IMR-90 (cell line): ENCODE measurements at regions not wholly inside any gene's neighbourhood (a gene's known extent, or its start where the extent isn't known, plus 50 kb on each side); places are given as distances from the start of the nearest gene placed in this dataset.

Experiments
- ATAC-seq: fragments of 200-7000 bp; cut with Tn5 transposase; 2 replicates; pipeline ENCODE4 v1.9.1; 2020; ENCODE audit warnings: low read depth, mild to moderate bottlenecking, moderate library complexity
- BruUV-seq: library from RNA; stranded (reverse); fragments of 400-500 nt; replicated peaks from 2 replicates; lab custom pipeline; 2021; lab: Mats Ljungman, UMichigan
- CTCF ChIA-PET: fragments of 300-600 bp; formaldehyde crosslinking; extraction: SDS; loops from one replicate; lab custom pipeline; 2021; ENCODE audit warnings: antibody characterized with exemption; lab: Yijun Ruan, JAX
- POLR2A ChIA-PET: fragments of 300-600 bp; sonication (Branson Sonifier 250); formaldehyde crosslinking; loops from one replicate; lab custom pipeline; 2022; ENCODE audit warnings: antibody characterized with exemption; ENCODE audit not compliant: unreplicated experiment; lab: Charles Lee
- DNase-seq: peaks from one replicate; pipeline ENCODE4 v3.0.0; 2013
- H2AFZ ChIP-seq: replicated peaks from 2 replicates; pipeline ENCODE3; 2013; ENCODE audit warnings: low read length, mild to moderate bottlenecking; ENCODE audit not compliant: poor library complexity
- H2AK5ac ChIP-seq: 2 replicates; pipeline ENCODE4 v1.6.1; 2013; ENCODE audit warnings: low read depth, low read length, inconsistent platforms
- H2AK9ac ChIP-seq: replicated peaks from 2 replicates; pipeline ENCODE3; 2013; ENCODE audit warnings: mild to moderate bottlenecking, low read depth, low read length, moderate library complexity; ENCODE audit not compliant: poor library complexity
- H2BK120ac ChIP-seq: 2 replicates; pipeline ENCODE4 v1.6.1; 2013; ENCODE audit warnings: low read depth, low read length, inconsistent platforms
- H2BK15ac ChIP-seq: 3 replicates; pipeline ENCODE4 v1.6.1; 2013; ENCODE audit warnings: low read depth, low read length, inconsistent platforms
- H2BK20ac ChIP-seq: 2 replicates; pipeline ENCODE4 v1.6.1; 2013; ENCODE audit warnings: low read depth, mild to moderate bottlenecking, inconsistent platforms, low read length, moderate library complexity
- H2BK5ac ChIP-seq: 2 replicates; pipeline ENCODE4 v1.6.1; 2013; ENCODE audit warnings: mild to moderate bottlenecking, low read depth, low read length, inconsistent platforms; ENCODE audit not compliant: poor library complexity, severe bottlenecking
- H3K14ac ChIP-seq: replicated peaks from 2 replicates; pipeline ENCODE4 v1.6.1; 2013; ENCODE audit warnings: low read depth, low read length, inconsistent platforms
- H3K18ac ChIP-seq: 2 replicates; pipeline ENCODE4 v1.6.1; 2013; ENCODE audit warnings: low read depth, low read length, control low read depth
- H3K23ac ChIP-seq: 2 replicates; pipeline ENCODE4 v1.6.1; 2013; ENCODE audit warnings: low read depth, low read length, inconsistent platforms
- H3K27ac ChIP-seq: 2 replicates; pipeline ENCODE4 v1.5.1; 2013; ENCODE audit warnings: mild to moderate bottlenecking, control low read depth, low read length; ENCODE audit not compliant: insufficient read depth
- H3K27me3 ChIP-seq: 2 replicates; pipeline ENCODE4 v1.6.1; 2013; ENCODE audit warnings: low read length; ENCODE audit not compliant: control insufficient read depth, insufficient read depth
- H3K36me3 ChIP-seq: 2 replicates; pipeline ENCODE4 v1.6.1; 2013; ENCODE audit warnings: low read length, mixed read lengths; ENCODE audit not compliant: control insufficient read depth, insufficient read depth
- H3K4ac ChIP-seq: 2 replicates; pipeline ENCODE4 v1.6.1; 2013; ENCODE audit warnings: low read depth, low read length, inconsistent platforms
- H3K4me1 ChIP-seq: 2 replicates; pipeline ENCODE4 v1.6.1; 2013; ENCODE audit warnings: low read length, mixed read lengths; ENCODE audit not compliant: control insufficient read depth, insufficient read depth
- H3K4me2 ChIP-seq: 2 replicates; pipeline ENCODE4 v1.6.1; 2013; ENCODE audit warnings: low read depth, mild to moderate bottlenecking, control low read depth, low read length, moderate library complexity
- H3K4me3 ChIP-seq: 2 replicates; pipeline ENCODE4 v1.5.1; 2013; ENCODE audit warnings: low read depth, mild to moderate bottlenecking, control low read depth, low read length, moderate library complexity; ENCODE audit not compliant: insufficient read depth
- H3K56ac ChIP-seq: 2 replicates; pipeline ENCODE4 v1.6.1; 2013; ENCODE audit warnings: low read length, inconsistent platforms; ENCODE audit not compliant: insufficient read depth; ENCODE audit errors: extremely low read depth
- H3K79me1 ChIP-seq, 2 experiments: 2 replicates each; pipeline ENCODE4 v1.6.1; 2013; ENCODE audit warnings: low read length in 2 of 2, inconsistent platforms in 1 of 2, low read depth in 1 of 2
- H3K9ac ChIP-seq: 2 replicates; pipeline ENCODE4 v1.6.1; 2013; ENCODE audit warnings: low read depth, low read length, control low read depth
- H3K9me1 ChIP-seq: 2 replicates; pipeline ENCODE4 v1.6.1; 2013; ENCODE audit warnings: low read length, inconsistent platforms; ENCODE audit not compliant: insufficient read depth
- H3K9me3 ChIP-seq: 2 replicates; pipeline ENCODE4 v1.6.1; 2013; ENCODE audit warnings: low read length; ENCODE audit not compliant: control insufficient read depth, insufficient read depth
- H4K20me1 ChIP-seq: 2 replicates; pipeline ENCODE4 v1.6.1; 2013; ENCODE audit warnings: low read length, inconsistent platforms; ENCODE audit not compliant: insufficient read depth
- H4K5ac ChIP-seq: 2 replicates; pipeline ENCODE4 v1.6.1; 2013; ENCODE audit warnings: mild to moderate bottlenecking, low read depth, low read length, control low read depth
- H4K8ac ChIP-seq, 2 experiments: 2 replicates each; pipeline ENCODE4 v1.6.1; 2013; ENCODE audit warnings: low read depth in 2 of 2, low read length in 2 of 2, control low read depth in 1 of 2, inconsistent platforms in 1 of 2
- H4K91ac ChIP-seq: 2 replicates; pipeline ENCODE4 v1.6.1; 2013; ENCODE audit warnings: low read depth, low read length, inconsistent platforms; ENCODE audit not compliant: insufficient read depth
- BHLHE40 ChIP-seq: fragments of 150-350 bp; IDR thresholded peaks from 2 replicates; pipeline ENCODE4 v1.6.1; 2016; ENCODE audit warnings: mild to moderate bottlenecking, low read depth, low read length
- CEBPB ChIP-seq: IDR thresholded peaks from 2 replicates; pipeline ENCODE4 v1.6.1; 2012; ENCODE audit warnings: low read depth, low read length, improper control_type of control experiment
- CHD1 ChIP-seq: IDR thresholded peaks from 2 replicates; pipeline ENCODE4 v1.6.1; 2012; ENCODE audit warnings: low read depth, low read length, improper control_type of control experiment
- CTCF ChIP-seq: conservative IDR thresholded peaks from 2 replicates; pipeline ENCODE4 v1.5.1; 2012; ENCODE audit warnings: mild to moderate bottlenecking, low read depth, low read length, improper control_type of control experiment
- ELK1 ChIP-seq: fragments of 150-350 bp; IDR thresholded peaks from 2 replicates; pipeline ENCODE4 v1.6.1; 2016; ENCODE audit warnings: low read depth, mild to moderate bottlenecking, low read length, moderate library complexity, borderline replicate concordance
- FOS ChIP-seq: fragments of 150-350 bp; IDR thresholded peaks from 2 replicates; pipeline ENCODE4 v1.6.1; 2016; ENCODE audit warnings: low read depth, low read length
- MAFK ChIP-seq: IDR thresholded peaks from 2 replicates; pipeline ENCODE4 v1.6.1; 2012; ENCODE audit warnings: low read depth, low read length, improper control_type of control experiment
- MAZ ChIP-seq: IDR thresholded peaks from 2 replicates; pipeline ENCODE4 v1.6.1; 2012; ENCODE audit warnings: low read depth, mild to moderate bottlenecking, low read length, improper control_type of control experiment, moderate library complexity, borderline replicate concordance
- MXI1 ChIP-seq: IDR thresholded peaks from 2 replicates; pipeline ENCODE4 v1.6.1; 2012; ENCODE audit warnings: low read depth, mild to moderate bottlenecking, low read length, moderate library complexity, borderline replicate concordance
- NFE2L2 ChIP-seq: fragments of 150-350 bp; IDR thresholded peaks from 2 replicates; pipeline ENCODE4 v1.6.1; 2016; ENCODE audit warnings: low read depth, mild to moderate bottlenecking, low read length
- POLR2A ChIP-seq: IDR thresholded peaks from 2 replicates; pipeline ENCODE4 v1.6.1; 2012; ENCODE audit warnings: mild to moderate bottlenecking, low read depth, low read length
- RAD21 ChIP-seq: IDR thresholded peaks from 2 replicates; pipeline ENCODE4 v1.6.1; 2012; ENCODE audit warnings: low read length, improper control_type of control experiment
- RCOR1 ChIP-seq: IDR thresholded peaks from 2 replicates; pipeline ENCODE4 v1.6.1; 2012; ENCODE audit warnings: mild to moderate bottlenecking, low read length, improper control_type of control experiment; ENCODE audit not compliant: insufficient replicate concordance
- RFX5 ChIP-seq: IDR thresholded peaks from 2 replicates; pipeline ENCODE4 v1.8.0; 2012; ENCODE audit warnings: low read depth, mild to moderate bottlenecking, low read length, moderate library complexity
- SMC3 ChIP-seq: fragments of 150-350 bp; IDR thresholded peaks from 2 replicates; pipeline ENCODE4 v1.6.1; 2016; ENCODE audit warnings: low read depth, mild to moderate bottlenecking, antibody characterized with exemption, low read length, moderate library complexity
- USF2 ChIP-seq: fragments of 150-350 bp; IDR thresholded peaks from 2 replicates; pipeline ENCODE4 v1.6.1; 2017; ENCODE audit warnings: mild to moderate bottlenecking, antibody characterized with exemption, low read length, low read depth
- WGBS, 2 experiments: methylation state at CpG; one replicate each; pipeline versions ENCODE4 v1.1.5 to v1.1.7; 2013; ENCODE audit warnings: missing lambda C conversion rate in 2 of 2; ENCODE audit not compliant: insufficient read length in 1 of 2; ENCODE audit errors: extremely low coverage in 2 of 2; 5-methylcytosine and 5-hydroxymethylcytosine counted together
- dilution Hi-C: fragments of 300-500 bp; cut with HindIII; formaldehyde crosslinking; loops from one replicate; pipeline ENCODE4 v1.14.3; 2018; ENCODE audit warnings: low sequenced_read_pairs; ENCODE audit not compliant: unreplicated experiment
- in situ Hi-C: fragments of 300-500 bp; cut with MboI; formaldehyde crosslinking; loops from 3 replicates; pipeline ENCODE4 v1.14.3; 2019; ENCODE audit warnings: low sequenced_read_pairs, inconsistent platforms, mixed read lengths
- intact Hi-C: fragments of 100-400 bp; cut with micrococcal nuclease; formaldehyde crosslinking; loops from 2 replicates; pipeline ENCODE4 v1.10.0; 2022

GRCh38 chr15:24076090-24076784 lies 389.1 kb upstream of the NDN start:
- no peak overlapping the region for H3K18ac ChIP-seq
- POLR2A ChIA-PET, result no interaction called here
- H3K9ac ChIP-seq, result no peak overlapping the region
- no peak overlapping the region for H3K4ac ChIP-seq
- no peak overlapping the region for H2BK20ac ChIP-seq
- no TSS peak for BruUV-seq
- no peak overlapping the region for H2AK9ac ChIP-seq
- H3K14ac ChIP-seq, result no peak overlapping the region
- intact Hi-C loops (no loop called here), in situ Hi-C loops (no loop called here), dilution Hi-C loops (no loop called here)
- H2AFZ ChIP-seq, result no peak overlapping the region
- ATAC-seq (no peak), DNase-seq (no peak)
- H3K9me1 ChIP-seq, result no peaks in the 10 kb centered on the region
- no peaks in the 10 kb centered on the region for H3K4me1 ChIP-seq
- H4K8ac ChIP-seq, result no peak overlapping the region
- no CpG with 5 or more reads among the region's 1 CpG for WGBS, 2 experiments
- H4K20me1 ChIP-seq, result no peaks in the 10 kb centered on the region
- H3K56ac ChIP-seq, result no peak overlapping the region
- no peak overlapping the region for H3K4me3 ChIP-seq
- no peak overlapping the region for H3K4me2 ChIP-seq
- no peaks in the 10 kb centered on the region for H3K79me1 ChIP-seq
- TF ChIP-seq CTCF (no peak), RAD21 (no peak), CHD1 (no peak), ELK1 (no peak), BHLHE40 (no peak), MAZ (no peak), MXI1 (no peak), MAFK (no peak), FOS (no peak), NFE2L2 (no peak), POLR2A (no peak), CEBPB (no peak), RFX5 (no peak), RCOR1 (no peak), SMC3 (no peak), USF2 (no peak)
- H4K5ac ChIP-seq, result no peak overlapping the region
- H3K36me3 ChIP-seq, result no peaks in the 10 kb centered on the region
- H2BK15ac ChIP-seq, result no peak overlapping the region
- no peak overlapping the region for H2BK120ac ChIP-seq
- H3K27me3 ChIP-seq, result no peaks in the 10 kb centered on the region
- no peak overlapping the region for H3K23ac ChIP-seq
- peaks cover 2% of the 10 kb centered on the region for H3K9me3 ChIP-seq
- H4K91ac ChIP-seq, result no peak overlapping the region
- CTCF ChIA-PET, result no interaction called here
- no peak overlapping the region for H3K27ac ChIP-seq
- no peak overlapping the region for H2BK5ac ChIP-seq
- H2AK5ac ChIP-seq, result no peak overlapping the region
